GM21515 (cell line): ENCODE measurements at regions not wholly inside any gene's neighbourhood (a gene's known extent, or its start where the extent isn't known, plus 50 kb on each side); places are given as distances from the start of the nearest gene placed in this dataset.
"Not testable (repeated sequence)": the region's sequence is repeated elsewhere in the genome, so short reads cannot be mapped to it uniquely, and the experiment has no call there.

Experiments used
- ATAC-seq: cut with Tn5 transposase; IDR thresholded peaks from one replicate; pipeline ENCODE4 v1.9.1; 2021; ENCODE audit not compliant: unreplicated experiment

DNA sequence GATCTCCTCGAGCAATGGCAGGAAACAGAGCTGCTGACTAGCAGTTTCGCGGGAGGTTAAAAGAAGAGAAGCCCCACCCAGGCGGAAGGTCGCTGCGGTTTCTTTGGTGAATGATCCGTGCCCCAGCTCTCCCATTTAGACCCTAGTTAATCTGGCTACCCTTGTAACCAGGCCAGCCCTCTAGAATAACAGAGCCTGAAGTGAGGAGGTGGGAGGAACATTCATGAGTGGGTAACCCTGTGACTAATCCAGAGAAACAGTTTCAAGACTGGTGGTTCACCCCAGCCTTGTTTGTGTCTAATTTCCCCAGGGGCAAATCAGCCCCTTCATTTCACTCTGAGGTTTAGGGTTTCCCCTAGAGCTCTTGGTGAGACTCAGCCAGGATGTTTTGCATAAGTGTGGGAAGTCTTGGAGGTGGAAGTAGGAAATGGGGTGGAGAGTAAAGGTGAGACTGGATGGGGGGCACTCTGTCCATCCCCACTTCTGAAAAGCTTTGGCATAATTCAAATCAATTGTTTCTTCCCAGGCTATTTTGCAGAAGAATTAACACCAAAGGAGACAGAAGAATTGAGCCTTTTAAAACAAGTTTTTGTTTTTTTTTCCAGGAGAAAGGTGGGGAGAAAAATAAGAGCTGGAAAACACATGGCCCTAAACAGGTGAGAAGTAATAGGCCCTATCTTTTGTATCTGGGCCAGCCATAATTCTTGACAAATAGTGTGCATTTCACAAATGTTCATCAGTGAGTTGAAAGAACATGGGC lies 303.1 kb downstream of the RPLP1 start:
- peak; percentile 73 for ATAC-seq

DNA sequence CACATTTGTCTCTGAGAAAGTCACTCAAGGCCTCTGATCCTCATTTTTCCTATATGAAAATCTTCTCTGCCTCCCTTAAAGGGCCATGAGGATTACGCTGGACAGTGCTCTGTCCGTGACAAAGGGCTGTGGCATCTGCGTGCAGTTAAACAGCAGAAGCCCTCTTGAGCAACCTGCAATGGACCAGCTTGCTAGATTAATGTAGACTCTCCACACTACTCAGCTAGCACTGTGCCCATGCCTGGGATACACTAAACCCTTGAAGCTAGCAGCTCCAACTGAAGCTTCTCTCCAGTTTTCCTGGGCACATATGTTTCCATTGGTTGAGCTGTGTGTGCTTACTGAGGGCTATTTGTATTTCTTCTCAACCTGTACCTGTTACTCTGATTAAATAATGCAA lies 303.8 kb downstream of the RPLP1 start:
- ATAC-seq, result no peak

DNA sequence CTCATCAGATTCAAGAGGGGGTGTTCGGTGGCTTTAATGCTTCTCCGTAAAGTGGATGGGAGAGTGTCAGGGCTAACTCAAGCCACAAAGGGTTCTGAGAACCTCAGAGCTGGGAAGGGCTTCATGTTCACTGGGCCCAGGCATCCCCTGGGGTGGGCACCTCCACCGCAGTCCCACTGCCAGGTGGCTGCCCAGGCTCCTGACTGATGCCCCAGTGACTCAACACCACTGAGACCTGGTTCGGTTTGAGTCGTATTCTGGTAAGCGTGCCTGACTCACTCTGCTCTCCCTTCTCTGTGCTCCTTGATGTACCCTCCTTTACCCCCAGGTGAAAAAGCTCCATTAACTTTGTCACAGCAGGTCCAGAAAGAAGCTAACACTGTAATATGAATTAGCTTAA lies 304.6 kb downstream of the RPLP1 start:
- ATAC-seq, result no peak

DNA sequence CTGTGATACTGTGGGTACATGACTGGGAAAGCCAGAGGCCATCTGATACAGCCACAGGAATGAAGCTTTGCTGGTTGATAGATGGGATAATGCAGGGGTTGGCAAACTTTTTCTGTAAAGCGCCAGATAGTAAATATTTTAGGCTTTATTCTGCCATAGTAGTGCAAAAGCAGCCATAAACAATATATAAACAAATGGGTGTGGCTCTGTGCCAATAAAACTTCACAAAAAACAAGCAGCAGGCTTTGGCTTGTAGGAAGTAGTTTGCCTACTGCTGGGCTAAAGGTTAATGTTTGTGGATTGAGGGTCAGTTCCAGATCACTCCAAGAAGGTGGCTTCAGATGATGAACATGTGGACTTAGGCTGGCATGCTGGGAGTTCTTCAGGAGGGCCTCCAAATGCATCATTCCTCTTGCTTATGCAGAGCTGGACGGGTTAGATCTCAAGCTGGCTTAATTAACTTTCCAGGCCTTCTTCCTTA lies 305.7 kb downstream of the RPLP1 start:
- ATAC-seq, result no peak

DNA sequence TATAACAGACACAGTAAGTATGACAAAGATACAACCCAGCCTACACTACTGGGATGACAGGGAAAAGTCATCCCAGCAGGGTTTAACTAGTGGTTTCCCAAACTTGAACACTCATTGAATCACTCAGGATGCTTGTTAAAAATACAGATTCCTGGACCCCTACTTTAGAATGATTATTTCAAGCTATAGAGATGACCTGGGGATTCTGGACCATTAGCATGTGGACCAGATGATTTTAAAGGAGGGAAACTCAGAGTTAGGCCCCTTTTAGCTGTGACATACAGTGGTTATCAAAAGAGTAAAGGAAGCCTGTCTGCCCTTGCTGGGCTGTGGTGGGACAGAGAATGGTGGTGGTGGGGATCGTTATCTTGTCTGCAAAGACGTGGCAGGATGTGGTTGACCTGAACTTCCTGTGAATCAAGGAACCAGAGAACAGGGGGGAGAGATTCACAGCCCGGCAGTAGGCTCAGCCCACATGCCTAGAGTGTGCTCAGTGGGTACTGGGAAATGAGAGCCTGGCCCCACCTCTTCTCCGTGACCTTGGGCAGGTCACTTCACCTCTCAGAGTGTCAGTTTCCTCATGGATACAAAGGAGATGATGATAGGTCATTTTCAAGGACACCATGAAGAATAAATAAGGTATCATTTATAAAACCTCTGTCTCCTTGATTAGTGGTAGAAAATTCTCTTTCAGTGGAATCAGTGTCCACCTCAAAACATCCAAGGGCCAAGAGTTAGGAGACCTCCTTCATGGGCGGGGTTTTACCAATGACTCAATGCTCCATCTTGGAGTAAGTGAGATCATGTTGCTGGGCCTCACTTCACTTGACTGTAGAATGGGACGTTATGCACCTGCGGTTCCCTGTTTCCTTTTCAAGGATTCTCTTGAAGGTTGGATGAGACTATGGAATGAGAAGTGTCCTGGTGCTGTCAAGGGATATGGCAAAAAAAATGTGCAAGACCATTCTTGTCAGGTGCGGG lies 306.5 kb downstream of the RPLP1 start:
- no peak for ATAC-seq

DNA sequence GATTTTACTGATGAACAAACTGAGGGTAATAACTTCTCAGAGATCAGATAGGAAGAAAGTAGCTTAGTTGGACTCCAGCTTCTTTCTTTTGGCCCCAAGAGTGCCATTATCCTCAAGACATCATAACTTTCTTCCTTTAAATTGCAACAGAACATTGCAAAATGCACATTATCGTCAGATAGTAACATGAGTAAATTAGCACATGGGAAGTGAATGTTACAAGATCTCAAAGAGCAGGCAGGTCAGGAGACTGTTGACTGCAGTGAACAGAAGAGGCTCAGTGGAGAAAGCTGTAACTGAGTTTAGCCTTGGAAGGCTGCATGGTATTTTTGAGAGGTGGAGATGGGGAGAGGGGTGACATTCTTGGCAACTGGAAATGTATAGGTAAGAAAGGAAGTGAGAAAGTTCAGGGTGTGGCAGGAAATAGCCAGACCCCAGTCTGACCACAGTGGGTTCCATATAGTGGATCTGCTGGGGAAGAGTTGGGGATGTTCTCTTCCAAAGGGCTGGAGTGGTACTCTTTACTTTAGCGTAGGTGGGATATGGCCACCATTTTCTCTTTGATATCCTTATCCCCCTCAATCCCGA lies 307.7 kb downstream of the RPLP1 start:
- no peak for ATAC-seq

DNA sequence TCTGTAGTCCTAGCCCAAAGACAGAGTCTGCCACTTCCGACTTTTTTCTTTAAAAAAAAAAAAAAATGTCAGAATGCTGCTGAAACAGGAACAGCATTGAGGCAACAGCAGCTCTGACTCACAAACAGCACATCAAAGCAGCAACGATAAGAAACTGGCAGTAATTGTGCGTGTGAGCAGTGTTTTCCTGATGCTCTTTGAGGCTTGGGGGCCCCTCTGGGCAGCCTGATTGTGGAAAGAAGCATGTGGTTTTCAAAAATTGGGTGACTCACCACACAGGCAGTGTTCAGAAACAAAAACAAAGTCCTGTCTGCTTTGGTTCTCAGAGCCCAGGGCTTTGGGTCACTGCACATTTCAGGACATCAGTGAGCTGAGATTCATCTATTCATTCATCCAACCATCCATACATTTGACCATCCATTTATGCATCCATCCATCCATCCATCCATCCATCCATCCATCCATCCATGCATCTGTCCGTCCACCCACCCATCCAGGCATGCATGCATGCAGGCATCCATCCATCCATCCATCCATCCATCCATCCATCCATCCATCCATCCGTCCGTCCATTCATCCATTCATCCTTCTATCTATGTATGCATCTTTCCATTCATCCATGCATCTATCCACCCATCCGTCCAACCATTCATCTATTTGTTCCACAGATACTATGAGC lies 308.4 kb downstream of the RPLP1 start:
- no peak for ATAC-seq

DNA sequence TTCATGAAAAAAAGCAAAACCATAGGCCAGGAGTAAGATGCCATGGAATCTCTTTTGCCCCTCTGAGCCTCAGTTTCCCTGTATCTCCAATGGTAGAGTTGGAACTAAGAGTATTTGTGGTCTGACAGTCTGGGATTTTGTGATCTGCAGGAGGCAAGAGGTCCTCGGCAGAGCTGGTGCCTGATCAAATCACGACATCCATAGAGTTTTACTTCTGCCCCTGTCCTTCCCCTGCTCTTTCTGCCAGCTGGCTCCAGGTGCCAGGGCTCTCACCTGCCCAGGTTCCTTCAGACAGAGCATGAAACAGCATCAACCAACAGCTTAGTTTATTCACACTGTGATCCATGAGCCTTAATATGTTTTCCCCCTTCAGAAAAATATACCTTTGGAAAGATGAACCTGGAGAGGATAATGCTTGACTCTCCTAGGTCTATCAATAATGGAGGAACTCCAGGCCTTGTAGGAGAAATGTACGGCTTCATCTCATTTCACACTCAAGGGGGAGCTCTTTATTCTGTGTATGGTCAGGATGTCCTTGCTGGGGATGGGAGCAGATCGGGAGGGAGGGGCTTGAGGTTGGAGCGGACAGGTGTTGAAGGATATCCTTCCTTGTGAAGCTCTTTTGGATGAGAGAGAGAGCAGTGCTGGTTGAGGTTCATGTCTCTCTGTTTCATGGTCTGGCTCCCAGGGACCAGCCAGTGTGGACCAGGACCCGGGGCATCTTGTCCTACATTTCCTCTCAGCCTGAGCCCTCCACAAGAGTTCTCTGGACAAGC lies 309.9 kb downstream of the RPLP1 start:
- ATAC-seq, result no peak

DNA sequence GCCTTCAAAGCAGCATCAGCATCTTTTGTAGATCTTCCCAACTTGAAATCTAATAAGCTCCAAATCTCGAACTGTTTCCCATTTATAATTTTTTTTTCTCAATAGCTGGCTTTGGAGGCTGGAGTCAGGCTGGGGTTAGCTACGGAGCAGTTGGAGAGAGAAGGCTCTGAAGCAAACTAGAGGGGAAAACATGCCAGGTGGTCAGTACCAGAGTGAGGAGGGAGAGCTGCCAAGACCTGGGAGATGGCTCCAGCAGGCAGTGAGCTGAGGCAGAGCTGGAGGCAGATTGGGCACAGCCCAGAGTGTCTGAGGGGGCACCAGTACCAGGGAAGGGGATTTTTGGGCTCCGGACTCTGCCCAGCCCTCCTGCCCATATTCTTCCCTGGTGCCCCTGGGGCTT lies 311.2 kb downstream of the RPLP1 start:
- ATAC-seq, result no peak

DNA sequence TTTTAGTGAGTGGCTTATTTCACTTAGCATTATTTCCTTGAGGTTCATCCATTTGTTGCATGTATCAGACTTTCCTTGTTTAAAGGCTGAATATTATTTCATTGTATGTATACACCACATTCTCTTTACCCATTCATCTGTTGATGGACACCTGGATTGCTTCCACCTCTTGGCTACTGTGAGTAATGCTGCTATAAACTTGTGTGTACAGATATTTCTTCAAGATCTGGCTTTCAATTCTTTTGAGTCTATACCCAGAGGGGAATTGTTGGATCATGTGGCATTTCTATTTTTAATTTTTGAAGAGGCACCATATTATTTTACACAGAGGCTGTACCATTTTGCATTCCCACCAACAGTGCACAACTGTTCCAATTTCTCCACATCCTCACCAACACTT lies 313.5 kb downstream of the RPLP1 start:
- no peak for ATAC-seq

DNA sequence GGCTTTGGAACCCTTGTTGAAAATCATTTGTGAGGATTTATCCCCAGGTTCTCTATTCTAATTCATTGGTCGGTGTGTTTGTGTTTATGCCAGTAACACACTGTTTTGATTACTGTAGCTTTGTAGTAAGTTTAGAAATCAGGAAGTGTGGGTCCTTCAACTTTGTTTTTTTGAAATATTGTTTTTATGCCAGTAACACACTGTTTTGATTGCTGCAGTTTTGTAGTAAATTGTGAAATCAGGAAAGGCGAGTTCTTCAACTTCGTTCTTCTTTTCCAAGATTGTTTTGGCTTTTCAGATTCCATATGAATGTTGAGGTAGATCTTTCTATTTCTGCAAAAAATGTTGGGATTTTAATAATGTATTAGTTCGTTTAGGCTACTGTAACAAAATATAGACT lies 314.6 kb downstream of the RPLP1 start:
- no peak for ATAC-seq

DNA sequence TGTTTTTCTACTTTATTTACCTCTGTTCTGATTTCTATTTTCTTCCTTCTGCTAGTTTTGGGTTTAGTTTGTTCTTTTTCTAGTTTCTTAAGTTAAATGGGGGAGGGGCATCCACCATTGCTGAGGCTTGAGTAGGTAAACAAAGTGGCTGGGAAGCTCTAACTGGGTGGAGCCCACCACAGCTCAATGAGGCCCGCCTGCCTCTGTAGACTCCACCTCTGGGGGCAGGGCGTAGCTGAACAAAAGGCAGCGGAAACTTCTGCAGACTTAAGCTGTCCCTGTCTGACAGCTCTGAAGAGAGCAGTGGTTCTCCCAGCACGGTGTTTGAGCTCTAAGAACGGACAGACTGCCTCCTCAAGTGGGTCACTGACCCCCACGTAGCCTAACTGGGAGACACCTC lies 316.7 kb downstream of the RPLP1 start:
- not testable (repeated sequence) for ATAC-seq

DNA sequence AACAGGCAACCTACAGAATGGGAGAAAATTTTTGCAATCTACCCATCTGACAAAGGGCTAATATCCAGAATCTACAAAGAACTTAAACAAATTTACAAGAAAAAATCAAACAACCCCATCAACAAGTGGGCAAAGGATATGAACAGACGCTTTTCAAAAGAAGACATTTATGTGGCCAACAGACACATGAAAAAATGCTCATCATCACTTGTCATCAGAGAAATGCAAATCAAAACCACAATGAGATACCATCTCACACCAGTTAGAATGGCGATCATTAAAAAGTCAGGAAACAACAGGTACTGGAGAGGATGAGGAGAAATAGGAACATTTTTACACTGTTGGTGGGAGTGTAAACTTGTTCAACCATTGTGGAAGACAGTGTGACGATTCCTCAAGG lies 321.6 kb downstream of the RPLP1 start:
- ATAC-seq, result not testable (repeated sequence)

DNA sequence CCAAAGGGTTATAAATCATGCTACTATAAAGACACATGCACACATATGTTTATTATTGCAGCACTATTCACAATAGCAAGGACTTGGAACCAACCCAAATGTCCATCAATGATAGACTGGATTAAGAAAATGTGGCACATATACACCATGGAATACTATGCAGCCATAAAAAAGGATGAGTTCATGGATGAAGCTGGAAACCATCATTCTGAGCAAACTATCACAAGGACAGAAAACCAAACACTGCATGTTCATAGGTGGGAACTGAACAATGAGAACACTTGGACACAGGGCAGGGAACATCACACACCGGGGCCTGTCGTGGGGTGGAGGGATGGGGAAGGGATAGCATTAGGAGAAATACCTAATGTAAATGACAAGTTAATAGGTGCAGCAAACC lies 322.1 kb downstream of the RPLP1 start:
- ATAC-seq, result not testable (repeated sequence)

DNA sequence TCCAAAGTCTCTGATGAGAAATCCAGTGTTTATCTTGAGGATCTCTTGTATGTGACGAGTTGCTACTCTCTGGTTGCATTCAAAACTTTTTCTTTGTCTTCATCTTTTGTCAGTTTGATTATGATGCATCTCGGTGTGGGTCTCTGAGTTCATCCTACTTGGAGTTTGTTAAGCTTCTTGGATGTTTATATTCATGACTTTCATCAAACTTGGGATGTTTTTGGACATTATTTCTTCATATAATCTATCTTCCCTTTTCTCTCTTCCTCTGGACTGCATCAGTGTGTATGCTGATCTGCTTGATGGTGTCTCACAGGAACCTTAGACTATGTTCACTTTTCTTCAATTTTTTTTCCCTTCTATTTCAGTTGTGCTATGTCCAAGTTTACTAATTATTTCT lies 320.4 kb downstream of the TLE3 start:
- no peak for ATAC-seq

DNA sequence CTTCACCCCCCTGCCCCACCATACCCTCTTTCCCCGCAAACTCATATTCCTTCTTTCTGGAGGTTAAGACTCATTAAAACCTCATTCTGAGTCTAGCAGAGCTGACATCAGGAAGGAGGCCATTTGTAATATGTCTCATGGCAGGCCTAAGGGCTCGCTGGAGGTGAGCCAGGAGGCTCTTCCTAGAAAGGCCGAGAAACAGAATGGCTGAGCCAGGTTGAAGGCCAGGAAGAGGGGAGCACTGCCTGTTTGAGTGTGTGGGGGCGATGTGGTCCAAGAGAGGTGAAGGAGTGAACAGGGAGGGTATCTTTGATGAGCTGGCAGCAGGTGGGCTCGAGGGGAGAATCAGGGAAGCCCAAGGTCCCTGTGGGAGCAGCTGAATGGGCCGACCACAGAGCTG lies 317.3 kb downstream of the TLE3 start:
- ATAC-seq, result no peak

DNA sequence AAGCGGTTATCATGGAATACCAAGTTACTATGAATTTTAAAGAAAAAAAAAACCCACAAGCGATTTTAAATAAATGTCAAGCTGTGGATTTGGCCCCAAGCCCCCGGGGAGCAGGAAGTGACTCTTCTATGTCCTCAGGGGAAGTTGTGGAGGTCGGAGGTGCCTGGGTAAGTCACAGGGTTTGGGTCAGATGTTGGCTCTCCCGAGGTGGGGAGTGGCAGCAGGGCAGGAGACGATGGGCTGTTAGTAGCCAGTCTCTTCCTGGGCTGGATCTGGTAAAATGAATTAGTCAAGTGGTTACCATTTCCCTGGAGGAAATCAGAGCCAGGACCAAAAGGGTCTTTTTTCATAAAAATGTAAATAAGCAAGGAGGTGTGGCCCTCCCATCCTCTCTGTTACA lies 316.7 kb downstream of the TLE3 start:
- no peak for ATAC-seq

DNA sequence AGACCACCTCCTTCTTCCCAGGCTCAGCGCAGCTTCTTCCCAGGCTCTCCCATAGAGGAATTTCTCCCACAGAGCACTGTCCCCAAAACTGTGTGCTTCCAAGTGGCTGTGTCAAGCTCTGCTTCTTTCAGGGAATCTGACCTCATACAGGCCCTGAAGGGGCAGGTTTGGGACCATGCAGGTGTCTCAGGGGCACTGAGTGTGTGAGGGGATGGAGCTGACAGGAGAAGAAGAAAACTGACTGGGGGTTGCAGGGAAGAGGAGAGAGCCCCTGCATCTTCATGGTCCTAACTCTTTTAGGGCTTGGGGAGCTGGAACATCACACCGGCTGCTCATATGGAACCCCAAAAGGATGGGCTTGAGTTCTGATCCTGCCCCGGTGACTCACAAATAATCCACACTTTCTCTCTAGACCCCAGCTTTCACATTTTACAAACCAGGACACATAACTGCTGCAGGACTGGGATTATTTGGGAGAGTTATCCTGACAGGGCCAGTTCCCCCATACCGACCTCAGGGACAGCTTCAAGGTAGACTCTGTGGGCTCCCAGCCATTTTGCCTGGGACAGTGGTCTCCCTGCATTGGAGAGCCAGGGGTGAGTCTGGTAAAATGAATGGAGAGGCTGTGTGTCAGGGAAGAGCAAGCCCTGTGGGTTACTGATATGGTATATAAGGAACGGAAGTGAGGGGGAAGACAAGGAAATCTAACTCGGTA lies 316.1 kb downstream of the TLE3 start:
- no peak for ATAC-seq

DNA sequence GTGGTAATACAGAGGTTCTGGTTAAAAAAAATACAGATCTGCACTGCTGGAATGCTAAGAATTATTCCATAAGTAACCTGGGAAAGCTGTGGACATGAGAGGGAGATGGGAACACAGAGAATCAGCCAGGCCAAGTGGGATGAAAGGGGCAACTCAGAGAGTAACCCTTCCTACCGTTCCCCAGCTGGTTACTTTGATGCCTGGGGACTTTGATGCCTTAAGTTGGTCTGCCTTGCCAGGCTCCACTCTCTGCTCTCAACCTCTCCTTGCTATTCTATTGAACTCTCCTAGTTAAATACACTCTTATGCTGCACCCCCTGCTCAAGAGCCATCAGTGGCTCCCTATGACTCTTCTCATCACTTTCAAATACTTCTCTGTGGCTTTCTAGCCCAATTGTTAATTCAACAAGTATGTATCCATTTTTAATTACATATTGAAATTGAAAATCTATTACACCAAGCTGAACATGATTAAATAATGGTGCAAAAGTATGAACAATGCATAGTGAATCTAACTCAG lies 315.5 kb downstream of the TLE3 start:
- no peak for ATAC-seq
